Breast epithelium (tissue), 3 donors: ENCODE measurements at regions not wholly inside any gene's neighbourhood (a gene's known extent, or its start where the extent isn't known, plus 50 kb on each side); places are given as distances from the start of the nearest gene placed in this dataset.

Source experiments
- POLR2A ChIP-seq: fragments of 450-650 bp; IDR thresholded peaks from one replicate; pipeline ENCODE4 v1.6.1; 2016; ENCODE audit warnings: antibody characterized with exemption, mild to moderate bottlenecking, moderate library complexity
- POLR2AphosphoS5 ChIP-seq, 3 donors: sonication (generic); formaldehyde crosslinking; IDR thresholded peaks; one replicate each; pipeline ENCODE4 v1.6.1; 2017; ENCODE audit warnings: antibody characterized with exemption in 3 of 3
- TF ChIP-seq, protein P1 (sequence below), 3 donors: fragments of 450-650 bp; IDR thresholded peaks; one replicate each; pipeline ENCODE4 v1.5.1; 2016 to 2017; ENCODE audit warnings: antibody characterized with exemption in 3 of 3, mild to moderate bottlenecking in 3 of 3, moderate library complexity in 3 of 3

DNA sequence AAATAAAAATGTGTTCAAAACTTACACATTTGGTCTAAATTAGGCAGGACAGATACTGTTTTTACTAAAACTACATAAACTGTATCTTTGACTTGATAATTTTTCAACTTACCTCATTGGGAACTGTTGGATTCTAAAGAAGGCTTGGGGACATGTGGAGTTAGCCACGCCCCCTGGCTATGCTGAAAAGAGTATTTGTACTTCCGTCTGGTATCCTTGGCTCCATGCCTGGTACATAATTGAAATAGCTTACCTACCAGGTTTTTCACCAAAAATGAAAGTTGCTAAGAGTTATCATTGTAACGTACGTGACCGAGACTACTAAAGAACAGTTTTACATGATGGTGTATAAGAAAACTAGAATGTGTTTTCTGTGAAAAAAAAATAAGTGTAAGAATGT lies 604.8 kb upstream of the IGFBP3 start:
- TF ChIP-seq, protein P1, sequence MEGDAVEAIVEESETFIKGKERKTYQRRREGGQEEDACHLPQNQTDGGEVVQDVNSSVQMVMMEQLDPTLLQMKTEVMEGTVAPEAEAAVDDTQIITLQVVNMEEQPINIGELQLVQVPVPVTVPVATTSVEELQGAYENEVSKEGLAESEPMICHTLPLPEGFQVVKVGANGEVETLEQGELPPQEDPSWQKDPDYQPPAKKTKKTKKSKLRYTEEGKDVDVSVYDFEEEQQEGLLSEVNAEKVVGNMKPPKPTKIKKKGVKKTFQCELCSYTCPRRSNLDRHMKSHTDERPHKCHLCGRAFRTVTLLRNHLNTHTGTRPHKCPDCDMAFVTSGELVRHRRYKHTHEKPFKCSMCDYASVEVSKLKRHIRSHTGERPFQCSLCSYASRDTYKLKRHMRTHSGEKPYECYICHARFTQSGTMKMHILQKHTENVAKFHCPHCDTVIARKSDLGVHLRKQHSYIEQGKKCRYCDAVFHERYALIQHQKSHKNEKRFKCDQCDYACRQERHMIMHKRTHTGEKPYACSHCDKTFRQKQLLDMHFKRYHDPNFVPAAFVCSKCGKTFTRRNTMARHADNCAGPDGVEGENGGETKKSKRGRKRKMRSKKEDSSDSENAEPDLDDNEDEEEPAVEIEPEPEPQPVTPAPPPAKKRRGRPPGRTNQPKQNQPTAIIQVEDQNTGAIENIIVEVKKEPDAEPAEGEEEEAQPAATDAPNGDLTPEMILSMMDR (IDR thresholded peaks at IDR 0.05), result no peak
- TF ChIP-seq POLR2A, result no peak
- no peak for TF ChIP-seq POLR2AphosphoS5 (IDR thresholded peaks at IDR 0.05)
